ENCODE measurements at regions not wholly inside any gene's neighbourhood (a gene's known extent, or its start where the extent isn't known, plus 50 kb on each side); places are given as distances from the start of the nearest gene placed in this dataset.

GRCh38 chr3:87969620-87970019, 89.2 kb downstream of the CGGBP1 start:
- DNase-seq (ENCODE audit: extremely low read depth in 1 of 4, low spot score in 3 of 4) (no peak), FAIRE-seq (no peak), ATAC-seq (no peak)
- TF ChIP-seq STAT6 (CRISPR knock-in tag; IDR thresholded peaks at IDR 0.05) (no peak), ZNF780A (CRISPR knock-in tag; IDR thresholded peaks at IDR 0.05) (no peak), ZNF408 (CRISPR knock-in tag; IDR thresholded peaks at IDR 0.05; ENCODE audit: low read depth) (no peak), MAZ (CRISPR knock-in tag; conservative IDR thresholded peaks at IDR 0.05 in 1 of 2, IDR thresholded peaks at IDR 0.05 in 1 of 2) (no peak), CBX3 (IDR thresholded peaks at IDR 0.05; ENCODE audit: borderline replicate concordance in 1 of 2, low read length in 2 of 2) (no peak), RBM25 (IDR thresholded peaks at IDR 0.05; ENCODE audit: low read depth, low read length, severe bottlenecking) (no peak), HDAC1 (IDR thresholded peaks at IDR 0.05) (no peak), GABPA (tag; conservative IDR thresholded peaks at IDR 0.05; ENCODE audit: low read depth) (no peak), HMGN3 (IDR thresholded peaks at IDR 0.05; ENCODE audit: borderline replicate concordance, extremely low read depth, insufficient read length, low read depth, low read length) (no peak), HNRNPK (IDR thresholded peaks at IDR 0.05; ENCODE audit: low read depth, low read length, poor library complexity, severe bottlenecking) (no peak), TARDBP (IDR thresholded peaks at IDR 0.05) (no peak), JUNB (CRISPR knock-in tag; conservative IDR thresholded peaks at IDR 0.05) (no peak), ZNF217 (CRISPR knock-in tag; IDR thresholded peaks at IDR 0.05) (no peak), ZNF644 (tag; IDR thresholded peaks at IDR 0.05; ENCODE audit: low read depth) (no peak), ZC3H11A (IDR thresholded peaks at IDR 0.05; ENCODE audit: low read depth, low read length) (no peak), SNIP1 (IDR thresholded peaks at IDR 0.05; ENCODE audit: low read depth) (no peak), PPARD (CRISPR knock-in tag; IDR thresholded peaks at IDR 0.05) (no peak)
- Histone ChIP-seq H3K79me2 (ENCODE audit: control insufficient read depth, insufficient read depth, low read length) (no peaks in the 10 kb centered on the region), H4K20me1 (replicated peaks; ENCODE audit: control insufficient read depth, insufficient read depth, low read length) (no peaks in the 10 kb centered on the region), H3K9me3 (replicated peaks; ENCODE audit: control insufficient read depth, insufficient read depth, low read depth, low read length) (no peaks in the 10 kb centered on the region), H2AFZ (ENCODE audit: low read depth, low read length) (no peak overlapping the region), H3K4me1 (replicated peaks in 1 of 2; ENCODE audit: control insufficient read depth in 2 of 2, insufficient read depth in 2 of 2, low read length in 2 of 2) (no peaks in the 10 kb centered on the region; a peak in 1 of 5 replicates), H3K27ac (ENCODE audit: extremely low read depth, low read depth, low read length) (no peak overlapping the region), H3K4me2 (ENCODE audit: insufficient read depth, low read length) (no peak overlapping the region), H3K36me3 (ENCODE audit: control insufficient read depth, insufficient read depth, low read length) (peaks cover 7% of the 10 kb centered on the region; the same call in 1 of the 3 replicates), H3K9ac (ENCODE audit: insufficient read depth in 1 of 2, low read depth in 2 of 2, low read length in 2 of 2) (no peak overlapping the region), H3K27me3 (ENCODE audit: control insufficient read depth in 2 of 2, insufficient read depth in 2 of 2, low read length in 2 of 2) (no peaks in the 10 kb centered on the region), H3K9me1 (ENCODE audit: control insufficient read depth, insufficient read depth, low read length) (no peaks in the 10 kb centered on the region), H3K4me3 (no peak overlapping the region)
- BruUV-seq (replicated peaks), result no TSS peak
- intact Hi-C loops (cut with micrococcal nuclease) (no loop called here), in situ Hi-C loops (cut with MboI) (no loop called here)
- WGBS (ENCODE audit: insufficient coverage, low coverage, missing lambda C conversion rate), result 60% methylated on average over 2 of the region's 2 CpGs
- ChIA-PET CTCF (ENCODE audit: low intra/inter-chr PET ratio) (no interaction called here), POLR2A (no interaction called here)
